Skin epidermis (tissue), 12 donors: ENCODE measurements at regions not wholly inside any gene's neighbourhood (a gene's known extent, or its start where the extent isn't known, plus 50 kb on each side); places are given as distances from the start of the nearest gene placed in this dataset.
A peak's percentile ranks its signal among the peaks of the same experiment; 100 is the strongest.

Experiments used
- H3K27ac ChIP-seq, 21 experiments: fragments of 200-600 bp; sonication (generic) in 11 of 21; one replicate each; pipeline ENCODE4 v1.5.0; 2020; ENCODE audit warnings: mild to moderate bottlenecking in 3 of 21, inconsistent platforms in 2 of 21, moderate library complexity in 2 of 21
- H3K4me3 ChIP-seq, 7 experiments: fragments of 200-600 bp; sonication (generic) in 2 of 7; one replicate each; pipeline ENCODE4 v1.5.0; 2020; ENCODE audit warnings: inconsistent platforms in 2 of 7, mild to moderate bottlenecking in 2 of 7, moderate library complexity in 1 of 7

DNA sequence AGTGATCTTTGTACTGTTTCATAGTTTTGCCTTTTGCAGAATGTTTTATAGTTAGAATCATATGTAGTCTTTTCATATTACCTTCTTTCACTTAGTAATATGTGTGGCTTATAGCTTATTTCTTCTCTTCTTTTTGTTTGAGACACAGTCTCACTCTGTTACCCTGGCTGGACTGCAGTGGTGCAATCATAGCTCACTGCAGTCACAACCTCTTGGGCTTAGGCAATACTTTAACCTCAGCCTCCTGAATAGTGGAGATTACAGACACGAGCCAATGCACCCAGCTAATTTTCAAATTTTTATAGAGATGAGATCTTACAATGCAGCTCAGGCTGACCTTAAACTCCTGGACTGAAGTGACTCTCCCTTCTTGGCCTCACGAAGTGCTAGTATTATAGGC lies 435.4 kb upstream of the HSFY2 start:
- H3K27ac ChIP-seq: no peak overlapping the region
- no peak overlapping the region for H3K4me3 ChIP-seq

DNA sequence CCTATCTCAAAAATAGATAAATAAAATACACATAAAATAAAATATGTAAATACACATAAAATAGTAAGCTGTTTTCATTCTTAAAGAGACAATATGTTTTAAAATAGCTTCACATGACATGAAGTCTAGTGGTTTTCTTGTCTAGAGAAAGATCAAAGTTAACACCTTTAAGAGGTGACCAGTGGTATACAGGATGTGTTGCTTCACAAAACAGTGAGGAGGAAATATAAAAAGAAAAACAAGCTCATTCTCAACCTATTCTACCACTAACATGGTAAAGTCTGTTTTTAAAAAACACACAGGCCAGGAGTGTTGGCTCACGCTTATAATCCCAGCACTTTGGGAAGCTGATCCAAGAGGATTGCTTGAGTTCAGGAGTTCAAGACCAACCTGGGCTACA lies 433.5 kb upstream of the HSFY2 start:
- Histone ChIP-seq H3K27ac (no peak overlapping the region), H3K4me3 (no peak overlapping the region)

DNA sequence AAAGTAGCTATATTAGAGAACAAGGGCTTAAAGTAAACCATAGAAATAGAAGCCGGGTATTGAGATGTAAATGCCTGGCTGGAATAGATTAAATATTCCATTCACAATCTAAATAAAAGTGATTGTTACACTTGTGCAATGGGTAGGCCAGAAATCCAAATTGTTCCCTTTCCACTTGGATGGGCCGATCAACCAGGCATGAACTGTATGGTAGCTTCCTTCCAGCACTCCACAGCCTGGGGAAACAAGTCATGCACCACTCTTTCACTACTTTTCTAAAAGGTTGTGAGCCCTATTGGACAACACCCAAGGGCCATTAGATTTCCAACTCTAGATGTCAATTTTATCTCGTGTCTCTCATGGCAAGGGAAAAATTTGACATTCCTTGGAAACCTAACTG lies 407.3 kb upstream of the HSFY2 start:
- no peak overlapping the region for H3K4me3 ChIP-seq
- no peak overlapping the region for H3K27ac ChIP-seq

DNA sequence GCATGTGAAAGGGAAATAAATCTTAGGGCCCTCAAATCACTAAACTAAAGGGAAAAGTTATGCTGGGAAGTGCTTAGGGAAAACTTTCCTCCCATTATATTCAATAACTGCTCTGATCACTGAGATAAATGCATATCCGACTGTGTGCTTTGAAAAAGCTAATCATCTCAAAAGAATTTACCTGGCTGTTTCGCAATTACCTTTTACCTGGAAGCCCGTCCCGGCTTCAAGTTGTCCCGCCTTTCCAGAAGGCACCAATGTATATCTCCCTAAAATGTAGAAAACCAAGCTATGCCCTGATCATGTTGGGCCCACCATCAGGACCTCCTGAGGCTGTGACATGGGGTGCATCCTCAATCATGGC lies 394.6 kb upstream of the HSFY2 start:
- H3K4me3 ChIP-seq: no peak overlapping the region
- no peak overlapping the region for H3K27ac ChIP-seq

DNA sequence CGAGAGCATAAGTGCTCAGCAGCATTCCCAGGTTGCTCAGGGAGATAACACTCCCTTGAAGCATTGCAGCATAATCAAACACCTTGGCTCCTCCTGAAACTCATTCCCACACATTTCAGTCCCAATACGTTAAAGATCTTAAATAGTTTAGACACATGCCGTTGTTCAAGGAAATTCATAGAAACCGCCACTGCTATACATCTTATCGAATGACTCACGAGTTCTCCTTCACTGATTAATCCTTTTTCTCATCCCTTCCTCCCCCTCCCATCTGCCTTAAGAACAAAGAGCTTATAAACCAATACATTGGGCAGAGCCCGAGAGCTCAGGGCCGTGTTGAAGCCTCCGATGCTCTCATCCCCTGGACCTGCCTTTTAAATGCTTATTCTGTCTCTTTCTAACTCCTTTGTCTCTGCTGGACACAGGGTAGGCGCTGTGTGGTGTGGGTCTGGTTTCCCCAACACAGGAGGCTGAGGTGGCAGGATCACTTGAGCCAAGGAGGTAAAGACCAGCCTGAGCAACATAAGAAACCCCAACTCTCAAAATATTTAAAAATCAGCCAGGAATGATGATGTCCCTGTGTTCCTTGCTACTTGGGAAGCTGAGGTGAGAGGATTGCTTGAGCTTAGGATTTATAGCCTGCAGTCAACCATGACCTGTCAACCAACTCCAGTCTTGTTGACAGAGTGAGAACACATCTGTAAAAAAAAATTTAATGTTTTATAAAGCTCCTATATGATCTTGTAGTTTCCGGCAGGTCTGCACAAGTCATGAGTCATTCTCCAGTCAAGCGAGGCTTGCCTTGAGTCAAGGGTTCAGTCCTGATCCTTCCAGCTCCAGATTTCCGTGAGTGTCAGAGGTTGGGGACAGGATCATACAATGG lies 394.0 kb upstream of the HSFY2 start:
- Histone ChIP-seq H3K27ac (no peak overlapping the region), H3K4me3 (no peak overlapping the region)

DNA sequence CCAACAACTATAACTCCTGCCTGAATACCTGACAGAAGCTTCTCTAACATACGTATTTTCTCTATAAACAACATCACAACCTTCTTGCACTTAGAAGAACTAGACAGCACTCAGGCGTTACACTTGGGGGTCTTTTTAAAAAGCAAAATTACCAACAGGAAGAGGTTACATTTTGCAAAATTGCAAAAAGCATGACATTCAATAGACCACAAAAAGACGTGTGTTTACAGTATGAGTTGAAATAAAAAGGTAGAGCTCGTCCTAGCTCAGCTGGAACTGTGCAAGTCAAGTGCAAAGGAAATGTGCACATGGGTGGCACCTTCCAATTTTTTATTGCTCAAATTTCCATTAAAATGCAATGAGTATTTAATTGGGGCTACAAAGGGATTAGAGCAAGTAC lies 375.2 kb upstream of the HSFY2 start:
- no peak overlapping the region for H3K4me3 ChIP-seq
- no peak overlapping the region for H3K27ac ChIP-seq

DNA sequence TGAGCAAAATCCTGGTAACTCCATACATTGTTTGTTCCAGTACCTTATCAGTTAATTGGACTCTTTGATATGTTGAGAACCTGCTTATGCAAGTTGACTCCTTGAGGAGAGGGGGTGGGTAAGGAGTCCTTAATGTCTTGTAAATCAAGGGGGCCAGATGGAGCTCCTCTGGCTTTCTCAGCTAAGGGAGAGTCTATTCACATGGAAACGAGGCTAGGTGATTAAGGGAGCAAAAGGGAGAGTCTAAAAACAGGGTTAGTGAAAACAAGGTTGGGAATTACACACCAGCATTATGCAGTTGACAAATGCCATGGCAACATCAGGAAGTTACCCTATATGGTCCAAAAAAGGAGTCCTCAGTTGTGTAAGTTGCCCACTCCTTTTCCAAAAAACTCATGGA lies 372.8 kb upstream of the HSFY2 start:
- Histone ChIP-seq H3K4me3 (no peak overlapping the region), H3K27ac (no peak overlapping the region)

DNA sequence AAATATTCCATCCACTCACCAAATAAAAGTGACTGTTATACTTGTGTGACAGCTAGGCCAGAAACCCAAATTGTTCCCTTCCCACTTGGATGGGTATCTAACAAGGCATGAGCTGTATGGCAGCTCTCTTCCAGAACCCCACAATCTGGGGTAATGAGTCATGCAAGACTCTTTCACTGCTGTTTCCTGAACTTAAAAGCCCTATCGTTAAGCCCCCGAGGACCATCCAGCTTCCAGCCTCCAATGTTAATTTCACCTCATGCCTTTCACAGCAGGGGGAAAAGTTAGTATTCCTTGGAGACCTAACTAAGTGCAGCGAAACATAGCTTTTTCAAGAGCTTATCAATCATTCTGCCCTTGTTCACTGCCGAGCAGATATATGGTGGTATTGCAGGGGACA lies 368.6 kb upstream of the HSFY2 start:
- Histone ChIP-seq H3K27ac (no peak overlapping the region), H3K4me3 (no peak overlapping the region)

DNA sequence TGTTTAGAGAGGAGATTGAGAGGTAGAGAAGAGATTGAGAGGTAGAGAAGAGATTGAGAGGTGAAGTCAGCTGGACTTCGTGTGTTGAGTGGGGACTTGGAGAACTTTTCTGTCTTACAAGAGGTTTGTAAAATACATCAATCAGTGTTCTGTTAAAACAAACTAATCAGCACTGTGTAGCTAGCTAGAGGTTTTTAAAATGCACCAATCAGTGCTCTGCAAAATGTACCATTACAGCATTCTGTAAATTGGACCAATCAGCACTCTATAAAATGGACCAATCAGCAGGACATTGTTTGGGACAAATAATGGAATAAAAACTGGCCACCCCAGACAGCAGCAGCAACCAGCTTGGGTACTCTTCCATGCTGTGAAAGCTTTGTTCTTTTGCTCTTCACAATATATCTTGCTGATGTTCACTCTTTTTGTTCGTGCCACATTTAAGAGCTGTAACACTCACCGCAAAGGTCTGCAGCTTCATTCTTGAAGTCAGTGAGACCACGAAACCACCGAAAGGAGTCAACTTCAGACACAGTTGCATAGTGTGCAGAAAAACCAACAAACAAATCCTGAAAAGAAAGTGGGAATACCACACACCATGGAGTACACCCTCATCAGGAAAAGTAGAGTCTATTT lies 366.9 kb upstream of the HSFY2 start:
- Histone ChIP-seq H3K27ac (no peak overlapping the region), H3K4me3 (no peak overlapping the region)

DNA sequence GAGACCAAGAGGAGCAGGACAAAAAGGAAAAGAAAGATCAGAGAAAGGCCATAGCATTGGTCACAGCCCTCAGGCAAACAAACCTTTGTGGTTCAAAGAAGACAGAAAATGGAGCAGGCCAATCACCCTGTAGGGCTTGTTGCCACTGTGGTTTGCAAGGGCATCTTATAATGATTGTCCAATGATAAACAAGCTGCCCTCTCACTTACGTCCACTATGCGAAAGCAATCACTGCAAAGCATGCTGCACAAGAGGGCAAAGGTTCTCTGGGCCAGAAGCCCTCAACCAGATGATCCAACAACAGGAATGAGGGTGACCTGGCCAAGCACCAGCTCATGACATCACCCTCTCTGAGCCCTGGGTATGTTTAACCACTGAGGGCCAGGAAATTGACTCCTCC lies 360.9 kb upstream of the HSFY2 start:
- H3K4me3 ChIP-seq: no peak overlapping the region
- no peak overlapping the region for H3K27ac ChIP-seq

DNA sequence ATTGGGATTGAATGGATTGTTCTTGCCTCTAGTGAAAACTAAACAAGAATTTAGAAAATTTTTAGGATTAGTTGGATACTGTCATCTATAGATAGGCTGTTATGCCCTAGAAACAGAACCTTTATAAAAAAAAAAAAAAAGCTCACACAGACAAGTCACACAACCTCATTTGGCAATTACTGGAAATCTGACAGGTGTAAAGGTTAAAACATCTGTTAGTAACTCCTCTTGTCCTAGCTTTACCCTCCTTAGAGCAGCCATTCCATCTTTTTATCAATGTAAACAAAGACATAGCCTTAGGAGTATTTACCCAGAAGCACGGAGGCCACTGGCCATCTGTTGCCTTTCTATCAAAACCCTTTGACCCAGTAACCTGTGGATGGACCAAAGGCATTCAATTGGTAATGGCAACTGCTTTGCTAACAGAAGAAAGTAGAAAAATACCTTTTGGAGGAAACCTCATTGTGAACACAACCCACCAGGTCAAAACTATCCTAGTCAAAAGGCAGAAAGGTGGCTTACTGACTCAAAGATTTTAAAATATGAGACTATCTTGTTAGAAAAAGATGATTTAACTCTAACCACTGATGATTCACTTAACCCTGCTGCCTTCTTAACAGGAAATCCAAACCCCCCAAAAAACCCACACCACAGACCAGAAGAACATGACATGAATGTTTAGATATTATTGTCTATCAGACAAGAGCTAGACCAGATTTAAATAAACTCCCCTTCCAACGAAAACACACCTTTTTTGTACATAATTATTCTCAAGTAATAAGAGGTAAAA lies 357.2 kb upstream of the HSFY2 start:
- Histone ChIP-seq H3K4me3 (no peak overlapping the region), H3K27ac (no peak overlapping the region)

DNA sequence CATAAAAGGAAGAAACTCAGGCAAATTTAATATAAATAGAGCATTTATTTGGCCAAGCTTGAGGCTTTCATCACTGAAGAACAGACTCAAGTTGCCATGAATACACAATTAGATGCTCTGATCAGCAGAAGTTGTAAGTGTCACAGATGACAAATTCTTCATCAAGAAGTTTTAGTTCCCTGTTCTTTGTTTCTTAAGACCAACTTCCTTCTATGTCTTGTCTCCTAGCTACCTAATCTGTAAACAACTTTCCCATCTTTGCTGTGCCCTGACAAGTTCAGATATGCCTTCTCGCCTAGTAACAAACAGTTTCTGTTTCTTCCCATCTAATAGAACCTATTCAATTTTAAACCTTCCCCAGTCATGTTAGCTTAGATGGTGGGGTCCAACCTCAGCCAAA lies 353.4 kb upstream of the HSFY2 start:
- Histone ChIP-seq H3K27ac (no peak overlapping the region), H3K4me3 (no peak overlapping the region)

DNA sequence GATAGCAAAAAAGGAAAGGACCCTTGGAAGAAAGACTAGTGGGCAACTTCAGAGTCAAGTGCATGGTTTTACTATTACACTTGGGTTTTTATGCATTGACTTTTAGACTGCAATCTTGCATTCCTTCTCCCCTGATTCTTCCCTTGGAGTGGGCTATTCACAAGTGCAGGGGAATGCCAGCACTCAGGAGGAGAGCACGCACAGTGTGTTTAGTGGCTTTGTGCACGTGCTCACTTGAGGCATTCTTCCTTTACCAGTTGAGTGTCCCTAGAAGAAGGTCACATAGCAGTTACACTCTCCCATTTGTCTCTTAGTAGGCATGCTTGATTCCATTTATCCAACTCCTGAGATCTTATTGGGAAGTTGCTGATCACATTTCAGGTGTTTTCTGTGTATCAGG lies 351.1 kb upstream of the HSFY2 start:
- Histone ChIP-seq H3K27ac (no peak overlapping the region), H3K4me3 (no peak overlapping the region)

DNA sequence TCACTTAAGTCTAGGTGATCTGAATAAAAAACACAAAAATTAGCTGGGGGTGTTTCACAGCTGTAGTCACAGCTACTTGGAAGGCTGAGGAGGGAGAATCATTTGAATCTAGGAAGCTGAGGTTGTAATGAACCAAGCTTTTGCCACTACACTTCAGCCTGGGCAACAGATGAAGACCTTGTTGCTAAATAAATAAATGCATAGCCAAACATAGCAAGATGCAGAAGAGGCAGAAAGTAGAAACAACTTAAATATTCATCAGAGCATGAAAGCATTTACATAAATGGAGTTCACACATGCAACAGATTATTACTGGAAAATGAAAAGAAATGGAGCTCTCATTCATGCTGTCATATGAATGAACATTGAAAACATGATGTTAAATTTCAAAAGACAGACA lies 348.9 kb upstream of the HSFY2 start:
- Histone ChIP-seq H3K27ac (no peak overlapping the region), H3K4me3 (no peak overlapping the region)

DNA sequence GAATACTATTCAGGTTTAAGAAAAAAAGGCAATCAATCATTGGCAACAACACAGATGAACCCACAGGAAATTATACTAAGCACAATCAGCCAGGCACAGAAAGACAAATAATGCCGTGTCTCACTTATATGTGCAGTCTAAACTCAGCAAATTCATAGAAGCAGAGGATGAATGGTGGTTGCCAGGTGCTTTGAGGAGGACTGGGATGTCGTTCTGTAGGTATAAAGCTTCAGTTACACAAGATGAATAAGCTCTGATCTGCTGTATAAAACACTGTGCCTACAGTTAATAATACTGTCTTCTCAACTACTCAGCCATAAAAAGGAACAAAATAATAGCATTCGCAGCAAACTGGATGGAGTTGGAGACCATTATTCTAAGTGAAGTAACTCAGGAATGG lies 324.8 kb upstream of the HSFY2 start:
- no peak overlapping the region for H3K27ac ChIP-seq
- H3K4me3 ChIP-seq: no peak overlapping the region

DNA sequence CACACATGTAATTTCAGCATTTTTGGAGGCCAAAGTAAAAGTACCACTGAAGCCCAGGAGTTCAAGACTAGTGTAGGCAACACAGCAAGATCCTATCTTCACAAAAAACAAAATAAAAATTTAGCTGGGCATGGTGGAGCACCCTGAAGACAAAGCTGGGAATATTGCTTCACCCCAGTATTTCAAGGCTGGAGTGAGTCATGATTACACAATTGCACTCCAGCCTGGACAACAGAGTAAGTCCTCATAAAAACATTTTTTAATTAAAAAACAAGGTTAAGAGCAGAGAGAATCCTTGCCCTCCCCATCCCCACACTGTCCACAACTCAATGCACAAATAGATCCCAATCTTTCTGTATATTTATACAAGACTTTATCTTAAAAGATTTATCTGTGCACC lies 321.9 kb upstream of the HSFY2 start:
- H3K27ac ChIP-seq: no peak overlapping the region
- H3K4me3 ChIP-seq: no peak overlapping the region

DNA sequence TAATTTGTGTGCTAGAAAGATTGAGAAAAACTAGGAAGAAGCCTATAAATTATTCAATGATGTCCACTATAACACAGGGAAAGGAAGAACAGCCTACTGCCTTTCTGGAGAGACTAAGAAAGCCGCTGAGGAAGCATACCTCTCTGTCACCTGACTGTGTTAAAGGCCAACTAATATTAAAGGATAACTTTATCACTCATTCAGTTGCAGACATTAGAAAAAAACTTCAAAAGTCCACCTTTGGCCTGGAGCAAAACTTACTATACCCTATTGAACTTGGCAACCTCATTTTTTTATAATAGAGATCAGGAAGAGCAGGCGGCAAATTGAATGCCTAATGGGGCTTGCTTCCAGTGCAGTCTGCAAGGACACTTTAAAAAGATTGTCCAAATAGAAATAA lies 309.5 kb upstream of the HSFY2 start:
- Histone ChIP-seq H3K27ac (no peak overlapping the region), H3K4me3 (no peak overlapping the region)

DNA sequence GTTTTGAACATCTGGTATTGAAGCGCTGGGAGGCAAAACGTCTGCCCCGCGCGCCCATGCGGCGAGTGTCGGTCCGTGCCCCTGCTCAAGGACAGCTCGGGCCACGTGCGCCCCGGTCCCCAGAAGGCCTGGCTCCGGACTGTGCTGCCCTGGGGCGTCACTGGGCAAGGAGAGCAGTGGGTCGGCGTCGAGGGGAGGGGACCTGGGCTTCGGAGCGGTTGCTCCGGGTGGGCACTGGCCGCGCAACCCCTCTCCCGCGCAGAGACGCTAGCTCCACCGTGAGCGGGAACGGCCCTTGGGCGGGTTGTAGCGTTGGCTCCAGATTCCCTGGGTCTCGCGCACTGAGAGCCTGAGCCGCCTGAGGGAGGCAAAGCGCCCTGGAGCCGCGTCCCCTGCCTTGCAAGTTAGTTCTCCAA lies 304.2 kb upstream of the HSFY2 start:
- H3K4me3 ChIP-seq: peak overlapping the region in 6 of 7 experiments; percentile 46 to 65 (median 54)
- peak overlapping the region in 7 of 21 experiments; percentile 45 to 91 (median 77) for H3K27ac ChIP-seq

DNA sequence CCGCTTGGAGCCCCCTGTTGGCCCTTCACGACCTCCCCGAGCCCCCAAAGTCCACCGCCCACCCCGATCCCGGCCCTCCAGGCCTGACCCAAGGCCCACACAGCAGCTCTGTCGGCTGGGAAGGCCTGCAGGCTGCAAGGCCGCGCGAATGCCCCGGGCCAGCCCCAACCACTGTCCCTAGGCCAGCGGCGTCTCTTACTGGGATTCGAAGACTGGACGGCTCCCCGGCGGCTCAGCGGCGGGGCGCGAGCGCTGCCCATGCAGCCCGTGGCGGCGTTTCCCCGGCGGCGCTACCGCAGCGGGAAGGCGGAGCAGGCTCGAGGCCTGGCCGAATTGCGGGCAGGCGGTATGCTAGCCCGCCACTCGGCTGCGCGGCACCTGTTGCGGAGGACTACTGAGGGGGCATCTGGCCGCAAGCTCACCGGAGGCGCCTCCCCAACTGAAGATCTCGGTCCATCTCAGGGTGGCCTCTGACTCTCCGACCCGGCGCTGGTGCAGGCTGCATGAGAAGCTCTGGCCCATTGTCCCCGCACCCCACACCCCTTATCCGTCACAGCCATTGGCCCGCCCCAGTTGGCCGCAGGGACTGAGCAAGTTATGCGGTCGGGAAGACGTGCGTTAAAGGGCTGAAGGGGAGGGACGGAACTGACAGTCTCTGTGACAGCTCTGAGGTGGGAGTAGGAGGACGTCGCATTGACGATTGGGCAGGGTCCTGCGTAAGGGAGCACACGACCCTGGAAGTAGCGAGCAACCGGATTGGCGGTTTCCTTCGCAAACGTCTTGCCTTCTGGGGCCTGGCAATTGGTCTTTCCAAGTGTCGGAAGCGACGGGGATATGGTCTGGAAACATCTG lies 303.5 kb upstream of the HSFY2 start:
- Histone ChIP-seq H3K27ac (peak overlapping the region in 12 of 21 experiments; percentile 63 to 91 (median 86)), H3K4me3 (peak overlapping the region in 6 of 7 experiments; percentile 46 to 65 (median 54))
